GM12873 (cell line): ENCODE measurements at regions not wholly inside any gene's neighbourhood (a gene's known extent, or its start where the extent isn't known, plus 50 kb on each side); places are given as distances from the start of the nearest gene placed in this dataset.

ENCODE experiments used
- TF ChIP-seq, protein P1 (sequence below): IDR thresholded peaks from 2 replicates; pipeline ENCODE4 v1.5.1; 2012; ENCODE audit warnings: low read depth, mild to moderate bottlenecking, moderate library complexity, low read length, control low read depth; ENCODE audit not compliant: insufficient read depth; ENCODE audit errors: missing control alignments

DNA sequence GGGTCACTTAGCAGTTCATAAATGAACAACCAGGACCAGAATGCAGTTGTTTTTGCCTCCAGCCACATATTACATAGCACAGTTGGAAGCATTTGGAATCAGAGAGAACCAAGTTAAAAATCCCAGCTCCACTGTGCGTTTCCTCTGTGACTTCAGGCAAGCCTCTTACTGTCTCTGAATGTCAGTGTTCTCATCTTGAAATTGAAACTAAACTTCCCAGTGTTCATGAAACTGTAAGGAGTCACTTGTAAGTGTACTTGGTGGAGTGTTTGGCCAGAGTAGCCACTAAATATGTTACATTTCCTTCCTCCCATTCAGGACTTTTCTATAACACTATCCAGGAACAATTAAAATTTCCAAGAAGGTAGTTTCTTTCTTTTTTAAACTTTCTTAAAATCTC lies 276.8 kb downstream of the KCNRG start:
- TF ChIP-seq, protein P1, sequence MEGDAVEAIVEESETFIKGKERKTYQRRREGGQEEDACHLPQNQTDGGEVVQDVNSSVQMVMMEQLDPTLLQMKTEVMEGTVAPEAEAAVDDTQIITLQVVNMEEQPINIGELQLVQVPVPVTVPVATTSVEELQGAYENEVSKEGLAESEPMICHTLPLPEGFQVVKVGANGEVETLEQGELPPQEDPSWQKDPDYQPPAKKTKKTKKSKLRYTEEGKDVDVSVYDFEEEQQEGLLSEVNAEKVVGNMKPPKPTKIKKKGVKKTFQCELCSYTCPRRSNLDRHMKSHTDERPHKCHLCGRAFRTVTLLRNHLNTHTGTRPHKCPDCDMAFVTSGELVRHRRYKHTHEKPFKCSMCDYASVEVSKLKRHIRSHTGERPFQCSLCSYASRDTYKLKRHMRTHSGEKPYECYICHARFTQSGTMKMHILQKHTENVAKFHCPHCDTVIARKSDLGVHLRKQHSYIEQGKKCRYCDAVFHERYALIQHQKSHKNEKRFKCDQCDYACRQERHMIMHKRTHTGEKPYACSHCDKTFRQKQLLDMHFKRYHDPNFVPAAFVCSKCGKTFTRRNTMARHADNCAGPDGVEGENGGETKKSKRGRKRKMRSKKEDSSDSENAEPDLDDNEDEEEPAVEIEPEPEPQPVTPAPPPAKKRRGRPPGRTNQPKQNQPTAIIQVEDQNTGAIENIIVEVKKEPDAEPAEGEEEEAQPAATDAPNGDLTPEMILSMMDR, result no peak

DNA sequence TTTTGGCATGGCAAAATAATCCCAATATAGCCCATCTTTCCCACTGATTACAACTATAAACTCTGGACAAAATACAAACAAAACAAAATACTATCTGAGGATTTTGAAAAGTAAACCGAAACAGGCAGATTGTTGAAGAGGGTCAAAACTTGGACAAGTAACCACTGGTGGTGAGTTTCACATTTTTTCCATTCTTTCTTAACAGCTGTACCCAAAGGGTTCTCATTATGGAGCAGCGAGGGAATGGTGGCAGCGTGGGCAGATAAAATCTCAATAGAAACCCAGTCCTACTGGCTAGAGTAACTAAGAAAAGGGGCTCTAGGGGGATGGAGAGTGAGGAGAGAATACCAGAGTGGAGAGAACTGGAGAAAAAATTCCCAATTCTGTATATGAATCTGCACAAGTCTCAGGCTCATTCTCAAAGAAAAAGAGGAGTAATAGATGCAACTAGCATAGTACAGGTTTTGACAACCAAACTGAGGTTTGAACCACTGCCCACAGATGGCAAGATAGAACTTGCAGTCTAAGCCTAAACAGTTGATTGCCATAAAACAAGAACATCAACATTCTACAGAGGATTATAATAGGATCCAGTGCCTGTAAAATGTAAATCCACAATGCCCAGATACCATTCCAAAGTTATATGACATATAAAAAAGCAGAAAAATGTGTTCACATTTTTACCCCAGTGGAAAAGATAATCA lies 284.5 kb downstream of the KCNRG start:
- TF ChIP-seq, protein P1, result no peak

DNA sequence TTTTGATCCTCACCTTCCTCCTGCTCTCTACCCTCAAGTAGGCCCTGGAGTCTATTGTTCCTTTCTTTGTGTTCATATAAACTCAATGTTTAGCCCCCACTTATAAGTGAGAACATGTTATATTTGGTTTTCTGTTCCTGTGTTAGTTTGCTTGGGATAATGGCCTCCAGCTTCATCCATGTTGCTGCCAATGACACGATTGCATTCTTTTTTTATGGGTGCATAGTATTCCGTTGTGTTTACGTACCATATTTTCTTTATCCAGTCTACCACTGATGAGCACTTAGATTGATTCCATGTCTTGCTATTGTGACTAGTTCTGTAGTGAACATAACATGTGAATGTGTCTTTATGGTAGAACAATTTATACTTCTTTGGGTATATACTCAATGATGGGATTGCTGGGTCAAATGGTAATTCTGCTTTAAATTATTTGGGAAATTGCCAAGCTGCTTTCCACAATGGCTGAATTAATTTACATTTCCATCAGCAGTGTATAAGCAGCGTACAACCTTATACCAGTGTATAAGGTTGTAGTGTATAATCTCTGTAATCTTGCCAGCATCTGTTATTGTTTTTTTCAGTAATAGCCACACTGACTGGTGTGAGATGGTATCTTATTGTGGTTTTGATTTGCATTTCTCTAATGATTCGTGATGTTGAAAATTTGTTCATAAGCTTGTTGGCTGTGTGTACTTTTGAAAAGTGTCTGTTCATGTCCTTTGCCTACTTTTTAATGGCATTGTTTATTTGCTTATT lies 288.9 kb downstream of the KCNRG start:
- TF ChIP-seq, protein P1, result no peak

DNA sequence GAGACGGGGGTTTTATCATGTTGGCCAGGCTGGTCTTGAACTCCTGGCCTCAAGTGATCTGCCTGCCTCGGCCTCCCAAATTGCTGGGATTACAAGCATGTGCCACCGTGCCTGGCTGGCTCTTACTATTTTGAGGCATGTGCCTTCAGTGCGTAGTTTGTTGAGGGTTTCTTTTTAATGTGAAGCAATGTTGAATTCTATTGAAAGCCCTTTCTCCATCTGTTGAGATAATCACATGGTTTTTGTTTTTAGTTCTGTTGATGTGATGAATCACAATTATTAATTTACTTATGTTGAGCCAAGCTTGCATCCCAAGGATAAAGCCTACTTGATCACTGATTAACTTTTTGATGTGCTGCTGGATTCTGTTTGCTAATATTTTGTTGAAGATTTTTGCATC lies 290.9 kb downstream of the KCNRG start:
- TF ChIP-seq, protein P1, result no peak

DNA sequence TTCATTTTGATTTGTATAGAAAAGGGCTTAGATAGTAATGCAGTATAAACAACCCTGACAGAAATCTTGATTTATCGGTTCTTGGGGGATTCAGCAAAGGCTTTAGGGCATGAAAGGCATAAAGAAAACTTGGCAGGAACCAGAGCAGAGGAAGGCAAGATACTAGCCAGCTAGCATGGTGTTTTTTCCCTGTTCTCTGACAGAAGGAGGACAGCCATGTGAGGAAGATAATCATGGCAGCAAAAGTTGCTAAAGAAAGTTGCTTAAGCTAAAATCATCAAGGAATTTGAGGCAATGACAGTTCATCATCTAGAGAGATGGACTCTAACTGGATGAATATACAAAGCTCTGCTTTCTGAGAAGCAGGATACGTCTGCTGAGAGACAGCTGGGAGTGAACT lies 294.1 kb downstream of the KCNRG start:
- TF ChIP-seq, protein P1, result no peak

DNA sequence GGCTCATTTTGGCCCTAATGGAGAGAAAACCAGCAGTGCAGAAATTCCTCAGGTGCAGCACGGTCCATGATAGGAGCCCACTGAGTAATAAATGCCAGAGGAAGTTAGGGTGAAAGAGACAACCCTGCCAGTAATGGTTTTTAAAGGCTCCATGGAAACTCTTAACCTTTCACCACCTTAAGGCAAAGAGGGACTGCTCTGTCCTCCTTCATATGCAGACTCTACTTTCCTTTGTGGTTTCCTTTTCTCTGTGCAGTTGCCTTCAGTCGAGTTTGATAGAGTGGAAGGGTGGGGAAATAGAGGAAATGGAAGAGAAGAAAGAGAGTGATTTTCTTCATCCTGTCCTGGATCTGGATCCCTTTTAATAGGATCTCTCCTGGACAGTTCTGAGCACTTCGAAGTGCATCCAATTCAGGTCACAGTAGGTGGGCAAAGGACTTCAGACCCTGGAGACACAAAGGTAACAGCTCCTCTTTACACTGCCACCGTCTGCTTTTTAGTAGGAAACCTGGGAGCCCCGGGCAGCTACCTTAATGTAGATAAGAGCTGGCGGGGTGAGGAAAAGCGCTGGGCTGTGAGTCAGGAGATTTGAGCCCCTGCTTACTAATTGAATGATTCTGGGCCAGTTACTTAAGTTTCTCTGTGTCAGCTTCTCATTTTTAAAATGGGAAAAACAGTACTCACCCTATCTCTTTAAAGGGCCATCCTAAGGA lies 294.8 kb downstream of the KCNRG start:
- TF ChIP-seq, protein P1, result no peak

DNA sequence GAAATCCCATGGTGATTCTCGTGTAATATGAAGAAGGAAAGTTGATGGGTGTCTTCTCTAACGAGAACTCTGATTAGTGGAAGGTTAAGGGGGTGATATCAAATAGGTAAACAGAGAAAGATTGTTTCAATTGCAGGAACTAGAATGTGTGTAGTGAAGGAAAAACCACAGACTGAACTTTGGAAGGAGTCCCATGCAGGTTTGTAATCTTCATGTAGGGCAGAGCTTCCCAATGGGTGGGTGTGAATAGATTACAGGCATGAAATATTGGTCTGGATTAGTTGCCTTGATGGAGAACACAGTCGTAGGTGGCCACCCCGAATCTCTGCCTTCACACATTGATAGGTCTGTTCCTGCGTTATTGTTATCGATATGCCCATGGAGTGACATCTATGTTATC lies 295.5 kb downstream of the KCNRG start:
- TF ChIP-seq, protein P1, result no peak
